NCI-H524 treated with DMSO at 0.1 percent for 48 hours (cell line): ENCODE measurements at regions not wholly inside any gene's neighbourhood (a gene's known extent, or its start where the extent isn't known, plus 50 kb on each side); places are given as distances from the start of the nearest gene placed in this dataset.
"Not testable (repeated sequence)": the region's sequence is repeated elsewhere in the genome, so short reads cannot be mapped to it uniquely, and the experiment has no call there.

Experiments
- DNase-seq: peaks from one replicate; lab custom pipeline; 2025; lab: John Stamatoyannopoulos, UW

DNA sequence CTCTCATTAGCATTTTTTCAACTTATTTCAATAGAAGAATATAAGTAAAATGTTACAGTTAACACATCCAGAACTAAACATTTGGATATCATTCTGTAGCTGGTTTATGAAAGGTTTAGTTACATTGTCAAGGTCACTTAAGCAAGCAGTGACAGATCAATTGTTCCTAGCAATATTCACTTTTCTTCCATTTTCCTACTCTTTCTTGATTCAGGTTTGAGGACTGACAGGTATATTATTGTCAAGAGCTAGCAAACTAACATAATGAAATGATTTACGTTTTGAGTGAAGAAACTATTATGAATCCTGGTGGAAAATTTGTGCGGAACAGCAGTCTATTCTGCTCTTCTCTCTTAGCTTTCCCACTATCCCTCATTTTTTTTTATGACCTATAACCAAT lies 220.4 kb upstream of the ADGRL4 start:
- DNase-seq = no peak

DNA sequence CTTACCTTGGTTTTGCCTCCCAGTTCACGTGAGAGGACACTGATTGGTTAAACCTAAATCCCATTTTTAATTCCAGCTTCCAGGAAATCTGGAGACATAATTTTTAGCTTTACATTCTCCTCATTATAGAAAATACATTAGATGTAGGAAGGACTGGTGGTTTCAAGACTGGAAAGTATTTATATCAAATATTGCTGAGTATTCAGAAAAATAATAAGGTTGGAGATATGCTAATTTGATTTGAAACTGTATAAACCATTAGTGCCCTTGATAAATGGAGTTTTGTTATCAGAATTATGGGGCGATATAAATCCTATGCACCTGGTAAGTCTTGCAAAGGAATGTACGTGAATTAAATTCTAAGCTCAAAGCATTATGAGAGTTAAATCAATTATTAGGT lies 218.0 kb upstream of the ADGRL4 start:
- no peak for DNase-seq

DNA sequence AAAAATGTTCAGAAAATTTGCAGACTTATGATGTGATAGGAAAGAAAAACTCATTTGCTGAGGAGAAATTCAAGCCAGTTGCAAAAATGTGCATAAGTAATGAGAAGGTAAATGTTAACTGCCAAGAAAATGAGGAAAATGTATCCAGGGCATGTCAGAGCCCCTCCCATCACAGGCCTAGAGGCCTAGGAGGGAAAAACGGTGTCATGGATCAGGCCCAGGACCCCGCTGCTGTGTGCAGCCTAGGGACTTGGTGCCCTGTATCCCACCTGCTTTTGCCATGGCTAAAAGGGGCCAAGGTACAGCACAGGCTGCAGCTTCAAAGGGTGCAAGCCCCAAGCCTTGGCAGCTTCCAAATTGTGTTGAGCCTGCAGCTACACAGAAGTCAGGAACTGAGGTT lies 214.0 kb upstream of the ADGRL4 start:
- DNase-seq = no peak

DNA sequence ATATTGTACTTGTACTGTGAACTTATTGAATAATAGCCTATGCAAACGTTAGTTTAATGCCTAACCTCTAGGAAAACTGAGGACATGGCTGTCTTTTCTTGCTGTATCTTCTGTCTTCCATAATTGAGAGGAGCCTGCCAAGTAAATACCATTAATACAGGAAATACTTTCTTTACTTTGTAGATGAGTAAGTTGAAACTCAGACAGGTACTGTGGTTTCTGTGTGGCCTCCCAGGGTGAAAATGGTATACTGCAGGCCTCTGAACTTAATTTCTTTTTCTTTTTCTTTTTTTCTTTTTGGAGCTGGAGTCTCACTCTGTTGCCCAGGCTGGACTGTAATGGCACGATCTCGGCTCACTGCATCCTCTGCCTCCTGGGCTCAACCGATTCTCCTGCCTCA lies 208.8 kb upstream of the ADGRL4 start:
- no peak for DNase-seq

DNA sequence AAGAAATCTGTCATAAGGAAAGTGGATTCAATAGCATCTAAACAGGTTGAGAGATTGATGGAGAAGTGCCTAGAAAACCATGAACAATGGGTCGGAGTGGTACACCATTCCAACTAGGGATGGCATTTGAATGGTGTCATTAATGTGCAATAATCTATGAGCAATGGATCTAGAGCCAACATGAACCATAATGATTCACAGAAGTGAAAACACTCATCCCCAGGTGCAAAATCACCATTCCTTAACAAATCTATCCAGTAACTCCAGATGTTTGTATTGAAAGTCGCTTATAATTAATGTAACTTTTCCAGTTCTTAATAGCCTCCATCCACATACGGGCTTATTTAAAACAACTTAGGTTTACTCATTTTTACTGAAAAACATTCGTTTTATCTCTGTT lies 201.3 kb upstream of the ADGRL4 start:
- no peak for DNase-seq

DNA sequence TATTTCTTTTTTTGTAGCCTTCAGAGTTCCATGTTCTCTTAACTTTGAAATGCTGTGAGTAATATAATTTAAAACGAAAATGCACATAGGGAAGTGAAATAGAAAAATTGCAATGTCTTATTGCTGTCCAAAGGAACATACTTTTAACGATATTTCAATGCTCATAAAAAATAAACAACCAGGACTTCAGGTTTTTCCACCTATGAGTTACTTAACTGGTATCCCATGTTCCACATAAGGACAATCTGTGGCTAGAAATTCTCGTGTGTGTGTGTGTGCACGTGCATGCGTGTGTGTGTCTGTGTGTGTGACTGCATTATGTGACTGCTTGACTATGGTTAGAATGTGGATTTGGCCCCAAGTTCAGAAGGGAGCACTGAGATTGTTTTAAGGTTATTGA lies 200.8 kb upstream of the ADGRL4 start:
- no peak for DNase-seq

DNA sequence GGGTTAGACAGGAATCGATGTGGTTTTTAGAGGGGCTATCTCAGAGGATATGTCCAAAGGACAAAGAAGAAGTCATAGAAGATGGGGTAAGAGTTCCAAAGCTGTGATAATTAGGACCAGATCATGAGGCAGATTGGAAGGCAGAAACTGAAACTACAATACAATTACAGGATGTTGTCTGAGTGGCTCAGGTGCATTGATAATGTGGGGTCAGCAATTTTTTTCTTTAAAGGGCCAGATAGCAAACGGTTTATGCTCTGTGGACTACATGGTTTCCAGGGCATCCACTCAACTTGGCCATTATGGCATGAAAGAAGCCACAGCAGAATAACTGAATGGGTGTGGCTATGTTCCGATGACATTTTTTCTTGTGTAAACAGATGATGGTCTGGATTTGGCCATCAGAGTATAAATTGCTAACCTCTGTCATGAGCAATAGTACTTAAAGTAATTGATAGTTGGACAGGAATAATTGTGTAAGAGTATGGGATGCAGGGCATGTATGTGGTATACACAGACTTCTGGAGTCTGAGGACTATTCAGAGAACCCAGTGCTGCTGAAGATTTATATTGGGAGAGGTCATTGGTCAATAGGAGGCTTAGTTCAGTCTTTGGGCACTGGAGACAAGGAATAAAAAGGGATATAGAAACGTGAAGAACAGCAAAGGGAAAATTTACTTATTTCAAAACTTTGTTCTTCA lies 198.4 kb upstream of the ADGRL4 start:
- no peak for DNase-seq

DNA sequence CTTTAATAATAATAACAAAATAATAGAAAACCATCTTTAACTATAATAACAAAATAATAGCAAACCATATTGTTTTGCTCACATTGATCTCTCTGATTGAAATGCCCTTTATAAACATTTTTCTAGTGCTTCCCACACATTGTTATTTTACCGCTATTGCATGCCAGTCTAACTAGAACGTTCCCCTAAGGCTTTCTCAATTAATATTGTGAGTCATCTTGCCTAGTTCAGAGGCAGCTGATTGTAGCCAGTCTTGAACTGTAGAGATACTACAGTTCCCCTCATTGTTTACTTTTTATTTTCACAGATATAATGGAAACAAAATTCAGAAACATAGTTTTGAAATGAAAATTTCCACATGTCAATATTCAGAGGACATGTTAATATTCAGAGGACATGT lies 192.3 kb upstream of the ADGRL4 start:
- no peak for DNase-seq

DNA sequence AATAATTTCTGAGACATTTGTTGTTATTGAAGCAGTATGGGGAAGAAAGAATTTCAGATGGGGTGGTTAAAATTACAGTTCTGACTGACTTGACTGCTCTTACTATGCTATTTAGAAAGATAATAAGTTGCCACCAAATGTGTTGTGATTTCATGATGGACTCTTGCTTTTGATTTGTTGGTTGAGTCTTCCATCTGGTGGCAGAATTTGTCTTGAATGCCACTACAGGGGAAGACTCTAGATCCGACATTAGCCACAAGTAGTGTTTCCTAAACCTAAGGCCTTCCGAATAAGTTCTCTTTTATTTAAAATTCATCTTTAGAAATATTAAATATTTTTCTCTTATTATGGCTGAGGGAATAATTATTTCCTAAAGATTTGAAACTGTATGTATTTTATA lies 190.9 kb upstream of the ADGRL4 start:
- DNase-seq = no peak

DNA sequence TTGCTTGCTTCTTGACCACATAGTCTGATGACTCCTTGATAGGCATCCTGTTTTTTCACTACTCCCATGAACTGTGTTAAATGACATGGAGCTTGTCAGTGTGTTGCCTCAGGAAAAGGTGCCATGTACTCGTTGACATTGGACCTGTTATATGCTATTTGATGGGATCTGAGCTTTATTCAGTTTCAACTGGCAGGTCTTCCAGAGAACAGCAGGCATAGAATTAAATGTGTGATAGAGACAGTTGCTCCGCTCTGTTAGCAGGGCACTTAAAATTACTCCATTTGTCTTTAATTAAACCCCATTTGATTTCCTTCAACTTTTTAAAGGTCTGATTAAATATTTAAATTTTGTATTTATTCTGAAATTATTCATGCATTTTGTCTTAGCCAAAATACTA lies 189.7 kb upstream of the ADGRL4 start:
- DNase-seq = no peak

DNA sequence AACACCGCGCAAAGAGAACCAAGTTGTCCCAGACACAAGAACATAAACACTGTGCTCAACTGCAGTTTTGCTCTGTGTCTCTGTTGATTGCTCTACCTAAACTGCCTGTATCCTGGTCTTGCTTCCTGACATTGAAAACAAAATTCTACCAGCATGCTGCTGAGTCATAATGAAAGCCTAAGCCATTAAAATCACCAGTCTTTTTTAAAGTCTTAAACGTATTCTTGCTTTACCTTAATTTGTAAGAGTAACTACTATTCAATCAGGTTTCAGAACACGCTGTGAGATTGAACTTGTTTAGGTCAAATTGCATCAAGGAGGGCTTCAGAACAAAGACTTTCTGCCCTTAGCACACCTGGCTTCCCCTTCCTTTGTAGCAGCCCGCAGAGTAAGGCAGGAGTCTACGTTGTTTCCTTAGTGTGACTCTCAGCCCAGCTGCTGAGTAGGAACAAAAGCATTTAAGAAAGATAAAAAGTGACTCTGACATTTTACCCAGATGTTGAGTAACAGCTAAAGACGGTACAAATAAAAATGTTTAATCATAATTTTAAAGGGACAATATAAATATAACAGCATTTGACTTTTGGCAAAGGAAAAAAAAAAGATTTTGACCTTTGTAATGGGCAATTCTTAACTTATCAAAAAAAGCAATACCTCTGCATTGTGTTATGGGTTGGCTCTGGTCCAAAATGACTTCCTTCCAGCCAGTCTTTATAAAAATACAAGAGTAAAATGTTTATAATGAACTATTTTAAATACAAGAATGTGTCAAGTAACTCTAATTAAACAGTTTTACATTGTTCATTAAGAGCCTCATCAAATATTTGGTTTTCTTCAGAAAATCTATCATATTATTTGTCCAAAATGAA lies 186.9 kb upstream of the ADGRL4 start:
- no peak for DNase-seq

DNA sequence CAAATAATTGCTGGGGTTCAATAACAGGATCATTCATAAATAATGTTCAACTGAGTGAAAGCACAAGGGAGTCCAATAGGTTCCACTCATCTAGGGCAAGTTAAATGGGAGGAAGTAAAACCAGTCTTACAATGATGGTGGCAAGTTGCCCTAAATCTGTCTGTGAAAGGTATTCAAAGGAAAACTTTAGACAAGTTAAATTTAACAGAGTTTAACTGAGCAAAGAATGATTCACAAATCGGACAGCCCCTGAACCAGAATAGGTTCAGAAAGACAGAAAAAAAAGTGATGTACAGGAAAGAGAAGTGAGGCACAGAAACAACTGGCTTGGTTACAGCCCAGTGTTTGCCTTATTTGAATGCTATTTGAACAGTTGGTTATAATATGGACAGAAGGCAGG lies 183.5 kb upstream of the ADGRL4 start:
- DNase-seq = no peak

DNA sequence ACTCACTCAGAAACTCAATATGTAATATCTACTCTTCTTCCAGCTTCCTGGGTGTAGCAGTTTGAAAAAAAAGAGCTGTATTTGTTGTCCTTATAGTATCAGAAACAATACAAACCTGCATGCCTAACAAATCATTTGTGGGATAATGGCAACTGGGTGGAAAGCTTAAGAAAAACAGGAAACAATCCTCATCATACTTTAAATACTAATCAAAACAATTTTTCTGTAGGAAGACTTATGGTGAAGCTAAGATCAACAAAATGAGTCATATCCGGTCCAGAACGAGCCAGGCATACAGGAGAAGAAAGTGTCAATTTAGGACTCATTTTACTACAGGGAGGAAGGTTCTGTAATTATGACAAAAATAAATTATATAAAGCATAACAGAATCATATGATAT lies 181.8 kb upstream of the ADGRL4 start:
- DNase-seq = no peak

DNA sequence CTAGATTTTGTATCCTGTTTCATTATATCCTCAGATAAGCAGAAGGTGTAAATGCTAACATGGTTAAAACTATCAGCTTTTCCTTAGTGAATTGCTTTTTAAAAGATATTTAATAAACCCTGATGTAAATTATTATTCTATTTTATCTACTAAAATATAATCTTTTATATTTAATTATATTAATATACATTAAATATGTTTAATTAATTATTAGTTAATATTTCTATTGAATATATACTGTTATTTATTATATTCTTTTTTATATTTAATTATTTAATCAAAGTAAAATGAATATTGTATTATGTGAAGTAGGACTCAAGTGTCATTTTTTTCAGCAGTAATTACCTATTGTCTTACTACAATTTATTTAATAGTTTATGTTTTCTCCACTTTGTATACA lies 179.7 kb upstream of the ADGRL4 start:
- DNase-seq = no peak

DNA sequence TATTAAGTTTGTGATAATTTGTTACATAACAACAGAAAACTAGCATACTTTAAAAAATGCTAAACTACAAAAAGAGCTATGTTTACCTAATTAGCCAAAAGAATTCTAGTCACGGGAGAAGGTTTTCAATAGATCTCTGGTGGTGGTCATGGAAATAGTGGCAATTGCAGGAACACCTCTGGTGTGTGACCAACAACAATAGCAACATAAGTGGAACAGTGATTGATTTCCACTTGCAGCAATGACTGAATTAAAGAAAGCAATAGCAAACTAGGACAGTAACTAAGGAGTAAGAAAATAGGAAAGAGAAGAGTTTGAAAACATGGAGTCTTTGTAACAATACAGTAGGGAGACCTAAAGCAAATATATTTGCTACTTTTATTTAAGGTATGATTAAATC lies 171.3 kb upstream of the ADGRL4 start:
- no peak for DNase-seq

DNA sequence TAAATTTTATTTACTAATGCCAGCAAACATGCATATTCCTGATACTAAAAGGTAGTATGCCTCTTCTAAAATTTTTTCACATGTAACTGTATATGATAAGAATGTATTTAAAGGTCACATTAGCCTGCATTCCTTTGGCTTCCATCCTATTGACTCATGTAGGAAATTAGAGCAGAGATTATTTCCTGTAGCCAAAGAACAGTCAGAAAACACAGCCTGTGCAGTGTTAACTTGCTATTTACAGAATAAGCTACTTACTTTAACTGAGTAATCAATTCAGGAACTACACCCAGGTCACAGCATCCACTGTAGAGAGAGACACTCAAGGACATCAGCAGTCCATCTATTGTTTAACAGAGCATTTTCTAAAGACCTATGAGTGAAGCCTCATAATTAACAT lies 154.5 kb upstream of the ADGRL4 start:
- DNase-seq = no peak

DNA sequence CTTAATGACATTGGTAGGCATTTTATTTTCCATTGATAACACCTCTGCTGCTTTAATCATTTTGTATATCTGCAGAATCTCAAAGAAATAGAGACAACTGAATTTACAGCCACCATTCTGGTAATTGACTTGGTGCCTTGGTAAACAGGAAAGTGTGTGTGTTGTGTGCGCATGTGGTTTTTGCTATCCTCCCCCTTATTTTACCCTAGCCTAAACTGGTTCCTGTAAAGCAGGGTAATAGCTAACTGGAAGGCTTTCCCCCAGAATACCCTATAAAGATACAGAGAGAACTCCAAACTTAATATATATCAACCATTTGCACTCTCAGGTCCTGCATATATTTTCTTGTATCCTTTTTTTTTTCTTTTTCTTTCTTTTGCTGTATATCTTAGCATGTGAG lies 149.5 kb upstream of the ADGRL4 start:
- no peak for DNase-seq

DNA sequence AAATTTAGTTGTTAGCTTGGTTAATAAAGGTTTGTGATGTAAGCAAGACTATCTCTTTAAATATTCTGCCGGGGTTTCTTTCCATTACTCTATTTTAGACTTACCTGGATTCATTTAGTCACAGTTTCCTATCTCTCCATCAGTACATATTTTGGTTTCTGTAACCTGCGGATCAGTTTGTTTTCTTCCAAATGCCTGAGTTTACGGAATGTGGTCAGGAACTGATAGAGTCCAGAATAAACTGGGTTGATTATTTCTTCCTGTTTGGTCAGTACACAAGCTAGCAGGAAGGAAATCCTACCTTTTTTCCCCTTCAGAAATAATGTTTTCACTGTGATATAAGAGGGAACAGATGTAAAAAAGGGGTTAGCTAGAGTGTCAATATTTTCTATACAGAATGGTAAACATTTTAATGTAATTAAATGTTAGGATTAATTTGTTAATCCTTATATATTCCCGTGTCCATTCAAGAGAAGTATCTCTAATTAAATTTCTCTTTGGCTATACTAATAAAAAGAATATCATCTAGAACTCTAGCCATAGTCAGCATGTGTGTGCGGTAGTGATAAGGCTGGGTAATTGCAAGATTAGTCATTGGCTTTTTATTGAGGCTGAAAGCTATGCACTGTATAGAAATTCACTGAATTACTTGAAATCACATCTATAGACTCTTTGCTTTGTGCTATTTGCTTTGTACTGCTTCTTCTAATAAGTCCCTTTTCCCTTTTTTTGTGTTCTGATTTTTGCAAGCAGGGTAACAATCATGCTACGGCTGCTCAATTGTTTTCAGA lies 144.7 kb upstream of the ADGRL4 start:
- DNase-seq = no peak

DNA sequence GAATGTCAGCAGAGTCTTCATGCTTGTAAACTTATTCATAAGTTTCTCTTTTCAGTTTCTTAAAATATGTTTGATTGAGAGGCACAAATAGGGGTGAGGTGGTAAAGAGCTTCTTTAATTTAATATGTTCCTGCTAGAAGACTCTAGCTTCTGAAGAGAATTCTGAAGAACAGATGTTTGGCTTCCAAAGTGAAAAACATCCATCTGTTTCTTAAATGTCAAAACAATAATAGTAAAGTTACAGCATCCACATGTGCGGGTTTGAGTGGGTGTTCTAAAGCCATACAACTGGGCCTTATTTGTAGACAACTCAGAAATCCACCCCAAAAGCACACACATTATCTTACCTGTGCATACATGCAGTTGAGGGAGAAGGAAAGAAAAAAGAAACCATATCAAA lies 144.0 kb upstream of the ADGRL4 start:
- no peak for DNase-seq

DNA sequence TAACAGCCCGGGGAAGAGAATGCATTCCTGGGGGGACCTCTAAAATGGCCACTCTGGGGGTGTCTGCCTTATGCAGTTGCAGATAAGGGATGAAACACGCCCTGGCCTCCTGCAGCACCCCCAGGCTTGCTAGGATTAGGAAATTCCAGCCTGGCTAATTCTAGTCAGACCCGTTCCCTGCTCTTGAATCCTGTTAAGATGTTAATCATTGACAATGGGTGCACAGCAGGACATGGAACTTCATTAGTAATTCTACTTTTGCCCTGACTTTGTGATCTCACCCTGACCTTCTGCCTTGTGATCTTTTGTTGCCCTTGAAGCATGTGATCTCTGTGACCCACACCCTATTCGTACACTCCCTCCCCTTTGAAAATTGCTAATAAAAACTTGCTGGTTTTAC lies 131.7 kb upstream of the ADGRL4 start:
- DNase-seq = not testable (repeated sequence)

DNA sequence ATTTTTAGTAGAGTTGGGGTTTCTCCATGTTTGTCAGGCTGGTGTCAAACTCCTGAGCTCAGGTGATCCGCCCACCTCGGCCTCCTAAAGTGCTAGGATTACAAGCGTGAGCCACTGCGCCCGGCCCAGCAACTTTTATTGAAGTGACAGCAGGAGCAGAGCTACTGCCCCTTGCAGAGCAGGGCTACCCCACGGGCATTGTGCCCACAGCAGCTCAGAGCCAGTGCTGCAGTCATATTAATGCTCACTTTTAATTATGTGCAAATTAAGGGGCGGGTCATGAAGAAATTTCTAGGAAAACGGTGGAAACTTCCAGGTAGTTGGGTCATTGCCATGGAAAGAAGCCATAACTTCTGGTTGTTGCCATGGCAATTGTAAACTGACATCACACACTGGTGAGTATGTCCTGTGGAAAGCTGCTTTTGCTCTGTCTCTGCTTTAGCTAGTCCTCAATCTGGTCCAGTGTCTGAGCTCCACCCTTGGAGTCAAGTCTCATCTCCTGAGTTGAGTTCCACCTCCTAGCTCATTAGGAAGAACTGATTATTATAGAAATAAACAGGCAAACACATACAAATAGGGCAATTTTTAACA lies 127.3 kb upstream of the ADGRL4 start:
- DNase-seq = no peak

DNA sequence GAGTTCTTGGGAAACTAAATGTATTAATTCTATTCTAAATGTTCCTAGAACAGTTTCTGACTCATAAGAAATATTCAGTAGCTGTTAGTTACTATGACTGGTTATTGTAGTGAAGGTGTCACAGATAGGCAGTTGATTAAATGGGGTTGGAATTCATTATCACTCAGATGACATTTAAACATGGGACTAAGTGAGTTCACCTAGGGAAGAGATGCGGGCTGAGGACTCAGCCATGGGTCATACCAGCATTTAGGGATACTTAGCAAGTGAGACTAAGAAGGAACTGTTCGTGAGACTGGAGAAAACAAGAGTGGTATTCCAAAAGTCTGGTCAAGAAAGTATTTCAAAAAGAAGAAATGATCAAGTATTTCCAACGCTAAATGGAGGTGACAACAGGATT lies 125.1 kb upstream of the ADGRL4 start:
- DNase-seq = no peak

DNA sequence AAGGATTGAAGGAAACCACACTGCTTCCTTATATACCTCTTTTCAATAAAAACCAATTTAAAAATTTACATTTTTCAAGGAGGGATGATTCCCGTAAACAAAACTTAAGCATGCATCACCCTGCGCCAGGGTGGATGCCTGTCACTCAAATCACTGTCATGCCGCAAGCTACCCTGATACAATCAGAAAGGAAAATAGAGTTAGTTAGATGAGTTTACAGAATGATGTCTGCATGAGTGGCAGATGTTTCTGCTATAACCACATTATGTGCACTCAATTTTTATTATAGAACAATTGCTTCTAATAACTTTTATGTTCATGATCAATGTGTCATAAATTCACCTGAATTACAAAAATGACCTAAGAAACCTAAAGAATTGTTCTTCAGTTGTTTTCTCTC lies 123.4 kb upstream of the ADGRL4 start:
- no peak for DNase-seq
